HFFc6 (cell line): ENCODE measurements at regions not wholly inside any gene's neighbourhood (a gene's known extent, or its start where the extent isn't known, plus 50 kb on each side); places are given as distances from the start of the nearest gene placed in this dataset.

Experiments
- DNase-seq: peaks from one replicate; pipeline ENCODE4 v3.0.0-alpha.2; 2018
- H3K27ac Mint-ChIP-seq: 2 replicates; pipeline ENCODE4 v1.8.0; 2020; ENCODE audit warnings: mild to moderate bottlenecking, mixed read lengths
- H3K27me3 Mint-ChIP-seq: 2 replicates; pipeline ENCODE4 v1.8.0; 2021; ENCODE audit warnings: mild to moderate bottlenecking, moderate library complexity, mixed read lengths; ENCODE audit not compliant: insufficient read depth
- H3K36me3 Mint-ChIP-seq: 2 replicates; pipeline ENCODE4 v1.8.0; 2021; ENCODE audit warnings: low read depth, mixed read lengths
- H3K4me1 Mint-ChIP-seq: 2 replicates; pipeline ENCODE4 v1.8.0; 2020; ENCODE audit warnings: low read depth, mixed read lengths
- H3K4me3 Mint-ChIP-seq: 2 replicates; pipeline ENCODE4 v1.8.0; 2020; ENCODE audit warnings: mild to moderate bottlenecking, moderate library complexity, mixed read lengths
- H3K9me3 Mint-ChIP-seq: 2 replicates; pipeline ENCODE4 v1.8.0; 2020; ENCODE audit warnings: mild to moderate bottlenecking, mixed read lengths
- CTCF ChIP-seq: fragments of 200-600 bp; sonication (generic); IDR thresholded peaks from 2 replicates; pipeline ENCODE4 v1.5.0; 2021; ENCODE audit warnings: antibody characterized with exemption, mild to moderate bottlenecking

GRCh38 chr6:147805155-147805554 lies 296.7 kb downstream of the SAMD5 start:
- Mint-ChIP-seq H3K9me3 (peaks cover 58% of the 10 kb centered on the region), H3K4me3 (no peak overlapping the region), H3K4me1 (no peaks in the 10 kb centered on the region), H3K27me3 (no peaks in the 10 kb centered on the region; the same call in none of the 2 replicates), H3K36me3 (no peaks in the 10 kb centered on the region; the same call in 1 of the 2 replicates), H3K27ac (no peak overlapping the region)
- no peak for DNase-seq
- no peak for TF ChIP-seq CTCF

GRCh38 chr6:147806697-147807096 lies 298.2 kb downstream of the SAMD5 start:
- Mint-ChIP-seq H3K9me3 (peaks cover 54% of the 10 kb centered on the region), H3K4me3 (no peak overlapping the region), H3K27me3 (no peaks in the 10 kb centered on the region; the same call in none of the 2 replicates), H3K4me1 (no peaks in the 10 kb centered on the region), H3K27ac (no peak overlapping the region), H3K36me3 (peaks cover 1% of the 10 kb centered on the region; the same call in 1 of the 2 replicates)
- no peak for TF ChIP-seq CTCF
- no peak for DNase-seq

- Mint-ChIP-seq H3K9me3 (peaks cover 50% of the 10 kb centered on the region), H3K36me3 (peaks cover 7% of the 10 kb centered on the region; the same call in 1 of the 2 replicates), H3K4me1 (no peaks in the 10 kb centered on the region), H3K4me3 (no peak overlapping the region), H3K27ac (no peak overlapping the region), H3K27me3 (no peaks in the 10 kb centered on the region; the same call in none of the 2 replicates)
- no peak for DNase-seq
- TF ChIP-seq CTCF: no peak
Measured at GRCh38 chr6:147808640-147809039, 300.1 kb downstream of the SAMD5 start.

GRCh38 chr6:147811913-147812629 lies 303.6 kb downstream of the SAMD5 start:
- Mint-ChIP-seq H3K27ac (no peak overlapping the region), H3K4me3 (no peak overlapping the region), H3K36me3 (peaks cover 7% of the 10 kb centered on the region; the same call in 1 of the 2 replicates), H3K27me3 (no peaks in the 10 kb centered on the region; the same call in 1 of the 2 replicates), H3K9me3 (peaks cover 27% of the 10 kb centered on the region), H3K4me1 (no peaks in the 10 kb centered on the region)
- no peak for TF ChIP-seq CTCF
- no peak for DNase-seq

- TF ChIP-seq CTCF: no peak
- H3K36me3 Mint-ChIP-seq: peaks cover under 1% of the 10 kb centered on the region; the same call in 1 of the 2 replicates
Measured at GRCh38 chr6:147817042-147817689, 308.7 kb downstream of the SAMD5 start.

More at GRCh38 chr6:147817042-147817689, 308.7 kb downstream of the SAMD5 start:
- Mint-ChIP-seq H3K4me1 (no peaks in the 10 kb centered on the region), H3K27ac (no peak overlapping the region), H3K27me3 (no peaks in the 10 kb centered on the region; the same call in 1 of the 2 replicates), H3K4me3 (no peak overlapping the region), H3K9me3 (peaks cover 13% of the 10 kb centered on the region)
- no peak for DNase-seq
